NOMO-1 treated with DMSO at 0.1 percent for 48 hours (cell line): ENCODE measurements at regions not wholly inside any gene's neighbourhood (a gene's known extent, or its start where the extent isn't known, plus 50 kb on each side); places are given as distances from the start of the nearest gene placed in this dataset.
"Not testable (repeated sequence)": the region's sequence is repeated elsewhere in the genome, so short reads cannot be mapped to it uniquely, and the experiment has no call there.

ENCODE experiments used
- DNase-seq: peaks from one replicate; lab custom pipeline; 2025; ENCODE audit not compliant: unreplicated experiment; lab: John Stamatoyannopoulos, UW

- not testable (repeated sequence) for DNase-seq
These were observed 1533.5 kb downstream of the REEP3 start for GRCh38 chr10:65054701-65055100.

DNA sequence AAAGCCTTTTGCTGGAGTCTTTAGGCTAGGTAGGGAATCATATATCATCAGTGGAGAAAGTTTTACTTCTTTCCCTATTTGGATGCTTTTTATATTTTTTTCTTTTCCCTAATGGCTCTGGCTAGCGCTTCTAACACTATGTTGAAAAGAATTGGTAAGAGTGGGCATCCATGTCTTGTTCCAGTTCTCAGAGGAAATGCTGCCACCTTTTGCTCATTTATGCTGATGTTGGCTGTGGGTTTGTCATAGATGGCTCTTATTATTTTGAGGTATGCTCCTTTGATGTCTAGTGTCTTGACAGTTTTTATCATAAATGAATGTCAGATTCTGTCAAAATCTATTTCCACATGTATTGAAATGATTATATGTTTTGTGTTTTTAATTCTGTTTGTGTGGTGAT, 1544.1 kb downstream of the REEP3 start:
- no peak for DNase-seq

DNA sequence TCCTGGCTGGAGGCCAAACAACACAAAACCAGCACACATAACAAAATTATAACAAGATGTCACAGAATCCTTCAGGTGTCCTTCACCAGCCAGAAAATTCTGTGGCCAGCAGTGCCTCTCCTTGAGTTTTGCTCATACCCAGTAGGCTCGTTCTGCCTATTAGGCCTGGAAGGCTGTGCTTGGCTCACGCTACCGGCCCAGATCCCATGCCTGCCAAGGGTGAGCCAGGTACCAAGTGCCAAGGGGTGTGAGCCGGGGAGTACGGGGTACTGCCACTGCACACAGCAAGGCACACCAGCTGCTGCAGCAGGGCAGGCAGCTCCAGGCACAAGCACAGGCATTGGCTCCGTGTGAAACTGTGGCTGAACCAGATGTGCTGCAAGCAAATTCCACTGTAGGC, 1562.0 kb downstream of the REEP3 start:
- no peak for DNase-seq

DNA sequence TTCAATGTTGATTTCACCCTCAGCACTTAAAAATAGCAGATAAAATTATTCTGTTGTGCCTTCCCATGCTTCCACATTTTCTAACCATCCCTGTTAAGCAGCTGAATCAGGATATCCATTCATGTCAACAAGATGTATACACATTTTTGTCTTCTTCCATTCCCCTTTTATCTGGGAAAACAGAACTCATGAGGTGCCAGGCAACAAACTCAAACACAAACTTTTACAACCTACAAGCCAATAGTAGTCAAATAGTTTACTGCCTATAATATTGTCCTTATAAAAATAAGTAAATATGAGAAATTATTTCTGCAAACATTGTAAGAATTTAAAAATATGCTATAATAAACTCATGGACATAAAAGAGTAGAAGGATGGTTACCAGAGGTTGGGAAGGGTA, 1569.8 kb downstream of the REEP3 start:
- no peak for DNase-seq

GRCh38 chr10:65100146-65100545, 1578.9 kb downstream of the REEP3 start:
- no peak for DNase-seq

DNA sequence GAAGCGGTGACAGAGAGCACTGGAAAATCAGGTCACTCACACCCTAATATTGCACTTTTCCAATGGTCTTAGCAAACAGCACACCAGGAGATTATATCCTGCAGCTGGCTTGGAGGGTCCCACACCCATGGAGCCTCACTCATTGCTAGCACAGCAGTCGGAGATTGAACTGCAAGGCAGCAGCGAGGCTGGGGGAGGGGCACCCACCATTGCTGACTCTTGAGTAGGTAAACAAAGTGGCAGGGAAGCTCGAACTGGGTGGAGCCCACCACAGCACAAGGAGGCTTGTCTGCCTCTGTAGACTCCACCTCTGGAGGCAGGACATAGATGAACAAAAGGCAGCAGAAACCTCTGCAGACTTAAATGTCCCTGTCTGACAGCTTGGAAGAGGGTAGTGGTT, 1579.7 kb downstream of the REEP3 start:
- DNase-seq, result not testable (repeated sequence)

- no peak for DNase-seq
These were observed 1588.8 kb downstream of the REEP3 start for GRCh38 chr10:65110009-65110408.

DNA sequence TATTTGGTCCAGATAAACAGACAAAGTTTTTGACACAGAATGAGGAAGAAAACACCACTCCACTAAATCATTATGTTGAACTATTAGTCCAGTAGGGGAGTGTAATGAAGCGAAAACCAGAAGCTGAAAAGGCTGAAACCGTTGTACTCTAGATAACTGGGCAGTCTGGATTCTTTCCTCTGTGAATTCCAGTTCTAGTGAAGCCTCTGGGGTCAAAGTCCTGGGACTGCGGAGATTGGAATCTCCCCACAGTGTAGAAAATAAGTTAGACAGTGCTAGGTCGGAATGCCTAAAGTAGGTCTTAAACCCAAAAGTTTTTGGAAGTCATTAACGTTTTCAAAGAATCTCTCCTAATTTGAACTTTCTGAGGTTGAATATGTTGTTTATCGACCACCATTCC, 1589.9 kb downstream of the REEP3 start:
- not testable (repeated sequence) for DNase-seq

DNA sequence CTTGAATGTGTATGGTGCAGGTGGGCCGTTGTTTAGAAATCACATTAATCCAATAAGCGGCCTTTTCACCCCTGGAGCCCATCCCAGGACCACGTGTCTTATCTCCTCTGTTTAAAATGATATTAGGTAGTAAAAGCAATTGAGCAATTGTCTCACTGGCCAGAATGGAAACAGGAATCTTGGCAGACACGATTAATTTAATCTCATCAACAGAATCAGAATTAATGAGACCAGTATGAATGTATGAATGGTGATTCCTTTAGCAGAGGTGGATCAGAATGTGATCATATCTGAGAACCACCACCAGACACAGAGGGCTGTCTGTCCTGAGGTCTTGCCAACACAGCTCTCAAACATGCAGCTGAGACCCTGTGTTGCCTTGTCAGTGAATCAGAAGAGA, 1591.4 kb downstream of the REEP3 start:
- DNase-seq, result no peak

DNA sequence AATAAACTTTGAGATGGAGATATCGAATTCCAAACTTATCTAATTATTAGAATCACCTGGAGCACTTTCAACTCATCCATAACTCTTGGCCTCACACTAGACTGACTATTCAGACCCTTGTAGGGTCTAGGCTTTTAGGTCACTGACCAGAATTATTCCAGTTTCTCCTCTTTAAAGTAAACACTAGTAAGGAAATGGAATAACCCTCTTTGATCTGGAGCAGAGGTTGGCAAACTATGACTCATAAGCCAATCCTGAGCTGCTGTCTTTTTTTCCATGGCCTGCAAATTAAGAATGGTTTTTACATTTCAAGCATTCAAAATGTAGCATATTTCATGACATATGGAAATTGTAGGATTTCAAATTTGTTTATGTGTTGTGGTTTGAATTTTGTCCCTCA, 1601.9 kb downstream of the REEP3 start:
- DNase-seq, result no peak

GRCh38 chr10:65125212-65125611, 1604.0 kb downstream of the REEP3 start:
- DNase-seq, result no peak

DNA sequence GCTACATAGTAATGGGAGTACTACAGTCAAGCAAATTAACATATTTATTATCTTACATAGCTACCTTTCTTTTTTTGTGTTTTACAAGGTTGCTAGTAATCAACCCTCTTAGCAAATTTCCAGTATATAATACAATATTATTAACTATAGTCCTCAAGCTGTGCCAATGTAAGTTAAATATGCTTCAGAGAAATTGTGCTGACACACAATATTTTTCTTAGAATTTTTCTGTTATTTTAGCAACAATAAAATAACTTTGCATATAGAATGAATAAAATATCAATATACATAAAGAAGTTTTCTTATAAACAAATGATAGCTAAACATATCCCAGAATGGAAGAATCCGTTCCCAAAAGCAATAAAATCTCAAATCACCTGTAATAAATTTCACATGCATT, 1605.1 kb downstream of the REEP3 start:
- no peak for DNase-seq

DNA sequence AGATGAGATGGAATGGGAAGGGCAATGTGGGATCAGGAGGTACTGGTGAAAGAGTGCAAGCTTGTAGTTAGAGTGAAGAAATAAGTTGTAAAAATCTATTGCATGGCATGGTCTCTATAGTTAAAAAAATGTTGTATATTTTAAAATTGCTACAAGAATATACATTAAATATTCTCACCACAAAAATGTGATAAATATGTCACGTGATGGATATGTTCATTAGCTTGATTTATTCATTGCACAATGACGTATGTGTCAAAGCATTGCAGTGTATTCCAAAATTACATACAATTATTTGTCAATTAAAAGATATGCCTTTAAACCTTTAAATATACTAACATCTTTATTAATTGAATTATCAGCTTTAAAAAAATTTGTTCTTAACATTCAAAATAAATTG, 1607.1 kb downstream of the REEP3 start:
- no peak for DNase-seq

DNA sequence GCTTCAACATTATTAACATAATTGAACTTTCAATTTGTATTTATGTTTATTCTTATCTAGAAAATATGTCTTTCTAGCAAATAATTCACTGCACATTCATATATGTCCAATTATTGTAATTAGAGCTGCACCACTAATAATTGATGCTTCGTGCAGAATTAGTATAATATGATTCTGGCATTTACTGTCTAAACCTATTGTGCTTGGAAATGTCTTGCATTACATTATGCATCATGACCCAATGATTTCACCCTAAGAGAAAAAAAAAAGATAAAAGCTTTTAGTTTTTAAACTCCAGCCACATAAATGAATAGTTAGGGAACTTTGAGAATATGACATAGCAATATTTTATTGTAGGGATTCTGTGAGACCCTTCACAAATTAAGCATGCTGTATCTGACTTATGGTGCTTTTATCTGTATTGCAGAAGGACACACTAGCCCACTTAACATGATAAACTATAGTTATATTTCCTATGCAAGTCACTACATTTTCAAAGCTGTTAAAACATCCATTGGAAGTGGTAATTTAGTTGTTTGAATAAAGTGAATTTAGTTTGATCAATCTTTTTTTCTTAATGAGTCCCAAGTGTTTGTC, 1609.1 kb downstream of the REEP3 start:
- DNase-seq, result no peak

- DNase-seq, result no peak
These were observed 1612.5 kb downstream of the REEP3 start for GRCh38 chr10:65133652-65134051.

- no peak for DNase-seq
These were observed 1614.3 kb downstream of the REEP3 start for GRCh38 chr10:65135508-65135907.

DNA sequence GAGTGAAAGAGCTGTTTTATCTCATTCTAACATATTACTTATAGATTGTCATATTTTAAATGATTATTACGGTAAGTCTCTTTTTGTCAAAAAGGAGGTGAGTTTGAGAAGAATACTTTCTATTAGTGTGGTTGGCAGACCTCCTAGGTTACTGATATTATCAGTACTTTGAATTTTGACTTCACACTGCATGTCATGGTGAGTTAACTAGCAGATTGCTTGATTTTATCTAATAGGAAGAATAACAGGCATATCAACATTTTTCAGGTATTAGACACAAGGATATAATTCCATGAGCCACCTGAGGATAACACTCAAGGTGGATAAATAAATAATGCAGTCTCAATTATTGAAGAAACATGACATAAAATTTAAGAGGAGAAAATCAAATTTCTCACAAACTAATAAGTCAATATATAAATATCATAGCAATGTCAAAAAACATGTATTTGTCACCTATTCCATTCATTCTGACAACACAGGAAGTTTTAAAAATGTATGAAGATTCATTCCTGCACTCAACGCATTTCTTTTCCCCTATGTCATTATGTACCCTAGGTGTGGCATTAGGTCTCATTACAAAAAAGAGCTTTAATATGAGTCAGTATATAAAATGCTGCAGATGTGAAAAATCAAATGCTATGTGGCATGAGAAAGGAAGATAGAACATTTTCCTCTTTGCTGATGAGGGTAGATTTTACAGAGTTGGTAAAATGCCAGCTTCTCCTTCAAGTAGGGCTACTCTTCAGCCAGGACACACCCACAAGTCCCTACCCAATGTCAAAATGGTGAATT, 1621.6 kb downstream of the REEP3 start:
- DNase-seq, result no peak

DNA sequence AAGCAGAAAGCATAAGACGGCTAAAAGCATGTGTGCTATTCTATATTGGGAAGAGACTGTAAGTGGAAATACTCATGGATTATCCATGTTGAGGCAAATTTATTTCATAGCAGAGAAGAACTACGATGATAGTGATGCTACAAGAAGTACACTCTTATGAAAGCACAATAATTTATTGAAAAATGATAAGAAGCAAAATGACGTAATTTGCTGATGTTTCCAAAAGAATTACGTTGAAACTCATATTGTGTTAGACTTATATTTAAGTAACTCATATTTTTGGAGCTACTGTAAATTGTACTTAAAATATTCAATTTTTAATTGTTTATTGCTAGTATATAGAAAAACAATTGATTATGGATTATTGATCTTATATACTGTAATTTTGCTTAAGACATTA, 1622.5 kb downstream of the REEP3 start:
- no peak for DNase-seq

DNA sequence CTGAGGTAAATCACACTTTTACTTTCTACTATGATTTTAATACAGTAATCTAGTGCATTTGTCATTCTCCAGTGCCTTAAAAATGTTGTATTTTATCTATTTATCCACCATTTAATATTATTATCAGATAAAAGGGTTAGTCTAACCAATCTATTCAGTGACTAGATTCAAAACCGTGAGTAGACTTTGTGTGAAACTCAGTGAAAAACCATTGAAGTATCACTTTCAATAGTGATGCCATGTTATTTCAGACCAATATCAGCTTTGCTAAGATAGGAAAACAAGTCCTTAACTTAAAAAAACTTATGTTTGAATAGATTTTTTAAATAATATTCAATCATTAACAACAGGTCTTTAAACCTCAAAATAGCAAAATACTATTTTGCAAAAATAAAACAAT, 1628.7 kb downstream of the REEP3 start:
- no peak for DNase-seq

DNA sequence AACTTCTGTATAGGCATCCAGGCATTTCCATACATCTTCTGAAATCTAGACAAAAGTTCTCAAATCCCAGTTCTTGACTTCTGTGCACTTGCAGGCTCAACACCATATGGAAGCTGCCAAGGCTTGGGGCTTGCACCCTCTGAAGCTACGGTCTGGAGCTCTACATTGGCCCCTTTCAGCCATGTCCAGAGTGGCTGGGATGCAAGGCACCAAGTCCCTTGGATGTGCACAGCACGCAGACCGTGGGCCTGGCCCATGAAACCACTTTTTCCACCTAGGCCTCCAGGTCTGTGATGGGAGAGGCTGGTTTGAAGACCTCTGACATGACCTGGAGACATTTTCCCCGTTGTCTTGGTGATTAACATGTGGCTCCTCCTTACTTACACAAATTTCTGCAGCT, 1645.1 kb downstream of the REEP3 start:
- no peak for DNase-seq

GRCh38 chr10:65172249-65172648, 1651.0 kb downstream of the REEP3 start:
- no peak for DNase-seq

DNA sequence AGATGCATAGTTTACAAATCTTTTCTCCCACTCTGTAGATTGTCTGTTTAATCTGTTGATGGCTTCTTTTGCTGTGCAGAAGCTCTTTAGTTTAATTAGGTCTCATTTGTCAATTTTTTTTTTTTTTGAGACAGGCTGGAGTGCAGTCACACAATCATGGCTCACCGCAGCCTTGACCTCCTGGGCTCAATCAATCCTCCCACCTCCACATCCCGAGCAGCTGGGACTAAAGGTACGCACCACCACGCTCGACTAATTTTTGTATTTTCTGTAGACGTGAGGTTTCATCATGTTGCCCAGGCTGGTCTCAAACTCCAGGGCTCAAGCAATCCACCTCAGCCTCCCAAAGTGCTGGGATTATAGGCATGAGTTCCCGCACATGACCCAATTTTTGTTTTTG, 1655.8 kb downstream of the REEP3 start:
- DNase-seq, result no peak

GRCh38 chr10:65183236-65183635, 1662.0 kb downstream of the REEP3 start:
- no peak for DNase-seq
